ENCODE measurements at regions not wholly inside any gene's neighbourhood (a gene's known extent, or its start where the extent isn't known, plus 50 kb on each side); places are given as distances from the start of the nearest gene placed in this dataset.

DNA sequence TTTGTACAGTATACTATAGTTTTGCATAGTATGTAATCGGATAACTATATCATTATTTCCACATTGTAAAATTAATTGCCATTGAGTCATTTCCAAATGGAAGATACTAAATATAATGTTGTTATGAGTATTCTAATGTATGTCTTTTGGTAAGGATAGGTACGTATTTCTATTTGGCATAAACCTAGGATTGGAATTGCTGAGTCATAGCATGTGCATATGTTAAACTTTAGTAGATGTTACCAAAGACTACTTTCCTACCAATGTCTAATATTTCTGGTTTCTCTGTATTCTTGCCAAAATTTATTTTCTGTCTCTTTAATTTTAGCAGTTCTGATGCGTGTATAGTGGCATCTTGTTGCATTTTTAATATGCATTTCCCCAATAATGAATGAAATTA lies 825.1 kb upstream of the ARRDC3 start:
- TF ChIP-seq, protein P1, sequence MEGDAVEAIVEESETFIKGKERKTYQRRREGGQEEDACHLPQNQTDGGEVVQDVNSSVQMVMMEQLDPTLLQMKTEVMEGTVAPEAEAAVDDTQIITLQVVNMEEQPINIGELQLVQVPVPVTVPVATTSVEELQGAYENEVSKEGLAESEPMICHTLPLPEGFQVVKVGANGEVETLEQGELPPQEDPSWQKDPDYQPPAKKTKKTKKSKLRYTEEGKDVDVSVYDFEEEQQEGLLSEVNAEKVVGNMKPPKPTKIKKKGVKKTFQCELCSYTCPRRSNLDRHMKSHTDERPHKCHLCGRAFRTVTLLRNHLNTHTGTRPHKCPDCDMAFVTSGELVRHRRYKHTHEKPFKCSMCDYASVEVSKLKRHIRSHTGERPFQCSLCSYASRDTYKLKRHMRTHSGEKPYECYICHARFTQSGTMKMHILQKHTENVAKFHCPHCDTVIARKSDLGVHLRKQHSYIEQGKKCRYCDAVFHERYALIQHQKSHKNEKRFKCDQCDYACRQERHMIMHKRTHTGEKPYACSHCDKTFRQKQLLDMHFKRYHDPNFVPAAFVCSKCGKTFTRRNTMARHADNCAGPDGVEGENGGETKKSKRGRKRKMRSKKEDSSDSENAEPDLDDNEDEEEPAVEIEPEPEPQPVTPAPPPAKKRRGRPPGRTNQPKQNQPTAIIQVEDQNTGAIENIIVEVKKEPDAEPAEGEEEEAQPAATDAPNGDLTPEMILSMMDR (IDR thresholded peaks at IDR 0.05; ENCODE audit: low read depth, low read length, poor library complexity, severe bottlenecking): no peak
- TF ChIP-seq EZH2phosphoT487 (IDR thresholded peaks at IDR 0.05; ENCODE audit: borderline replicate concordance, low read length): no peak

Measured in DOHH2 (cell line).